ENCODE measurements at regions not wholly inside any gene's neighbourhood (a gene's known extent, or its start where the extent isn't known, plus 50 kb on each side); places are given as distances from the start of the nearest gene placed in this dataset.
"Not testable (repeated sequence)": the region's sequence is repeated elsewhere in the genome, so short reads cannot be mapped to it uniquely, and the experiment has no call there.

GRCh38 chr21:6049930-6050329 lies 4471.5 kb upstream of the TPTE start:
- H3K79me1 ChIP-seq (ENCODE audit: low read length); H3K79me2 ChIP-seq (ENCODE audit: control insufficient read depth, insufficient read depth, low read length, poor library complexity); DNase-seq; H3K36me3 ChIP-seq (ENCODE audit: control insufficient read depth in 1 of 2, insufficient read depth in 2 of 2, low read length in 2 of 2); H3K9ac ChIP-seq (ENCODE audit: low read length); H3K23ac ChIP-seq (ENCODE audit: low read length); H3K4me3 ChIP-seq (ENCODE audit: low read depth, low read length); H2BK120ac ChIP-seq (ENCODE audit: insufficient read depth, low read length, poor library complexity); H3K27me3 ChIP-seq (ENCODE audit: insufficient read depth, low read length); H2AFZ ChIP-seq (ENCODE audit: insufficient read depth, low read length, poor library complexity); H2AK5ac ChIP-seq (ENCODE audit: low read length); H2BK12ac ChIP-seq (ENCODE audit: low read length); H3K27ac ChIP-seq (ENCODE audit: low read depth, low read length); H2BK5ac ChIP-seq (ENCODE audit: low read depth, low read length, poor library complexity); H4K91ac ChIP-seq (ENCODE audit: low read depth, low read length); H3K18ac ChIP-seq (ENCODE audit: low read length); H3K9me3 ChIP-seq (ENCODE audit: insufficient read depth, low read depth, low read length); H3K4me1 ChIP-seq (ENCODE audit: control insufficient read depth in 1 of 2, insufficient read depth in 2 of 2, low read length in 2 of 2); H4K8ac ChIP-seq (ENCODE audit: low read depth, low read length); H4K12ac ChIP-seq (ENCODE audit: low read depth, low read length); H3K4ac ChIP-seq (ENCODE audit: low read depth, low read length); H3K14ac ChIP-seq (ENCODE audit: low read length); H3K4me2 ChIP-seq (ENCODE audit: low read length): not testable (repeated sequence)
- WGBS (ENCODE audit: extremely low coverage, insufficient coverage, insufficient read length), result no CpG with 5 or more reads among the region's 17 CpGs

DNA sequence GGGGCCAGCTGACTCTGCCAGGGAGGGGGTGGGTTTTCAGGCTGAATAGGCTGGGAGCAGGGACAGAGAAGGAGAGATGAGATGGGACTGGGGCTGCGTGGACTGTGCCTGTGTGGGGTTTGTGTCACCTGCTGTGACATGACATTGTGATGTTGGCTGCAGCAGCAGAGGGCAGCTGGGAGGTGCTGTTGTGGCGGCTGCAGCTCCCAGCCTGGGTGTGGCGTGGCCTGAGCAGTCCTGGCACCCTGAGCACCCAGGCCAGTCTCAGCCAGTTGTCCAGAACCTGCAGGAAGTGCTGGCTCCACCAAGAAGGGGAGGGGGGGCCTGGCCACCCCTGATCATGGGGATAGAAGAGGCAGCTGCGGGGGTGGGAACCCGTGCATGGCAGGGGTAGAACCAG lies 4469.3 kb upstream of the TPTE start:
- H3K14ac ChIP-seq (ENCODE audit: low read length); H3K9me3 ChIP-seq (ENCODE audit: insufficient read depth, low read depth, low read length); H3K9ac ChIP-seq (ENCODE audit: low read length); H3K79me1 ChIP-seq (ENCODE audit: low read length); H4K12ac ChIP-seq (ENCODE audit: low read depth, low read length); H4K8ac ChIP-seq (ENCODE audit: low read depth, low read length); H3K4ac ChIP-seq (ENCODE audit: low read depth, low read length); H3K23ac ChIP-seq (ENCODE audit: low read length); H3K4me2 ChIP-seq (ENCODE audit: low read length); H2BK12ac ChIP-seq (ENCODE audit: low read length); H3K36me3 ChIP-seq (ENCODE audit: control insufficient read depth in 1 of 2, insufficient read depth in 2 of 2, low read length in 2 of 2); H3K27me3 ChIP-seq (ENCODE audit: insufficient read depth, low read length); DNase-seq; H3K79me2 ChIP-seq (ENCODE audit: control insufficient read depth, insufficient read depth, low read length, poor library complexity); H3K4me3 ChIP-seq (ENCODE audit: low read depth, low read length); H2BK5ac ChIP-seq (ENCODE audit: low read depth, low read length, poor library complexity); H3K27ac ChIP-seq (ENCODE audit: low read depth, low read length); H2AFZ ChIP-seq (ENCODE audit: insufficient read depth, low read length, poor library complexity); H3K18ac ChIP-seq (ENCODE audit: low read length); H2AK5ac ChIP-seq (ENCODE audit: low read length); H2BK120ac ChIP-seq (ENCODE audit: insufficient read depth, low read length, poor library complexity); H4K91ac ChIP-seq (ENCODE audit: low read depth, low read length); H3K4me1 ChIP-seq (ENCODE audit: control insufficient read depth in 1 of 2, insufficient read depth in 2 of 2, low read length in 2 of 2): not testable (repeated sequence)
- no CpG with 5 or more reads among the region's 5 CpGs for WGBS (ENCODE audit: extremely low coverage, insufficient coverage, insufficient read length)

GRCh38 chr21:6053145-6053544 lies 4468.2 kb upstream of the TPTE start:
- DNase-seq; H2BK120ac ChIP-seq (ENCODE audit: insufficient read depth, low read length, poor library complexity); H3K27ac ChIP-seq (ENCODE audit: low read depth, low read length): not testable (repeated sequence)

DNA sequence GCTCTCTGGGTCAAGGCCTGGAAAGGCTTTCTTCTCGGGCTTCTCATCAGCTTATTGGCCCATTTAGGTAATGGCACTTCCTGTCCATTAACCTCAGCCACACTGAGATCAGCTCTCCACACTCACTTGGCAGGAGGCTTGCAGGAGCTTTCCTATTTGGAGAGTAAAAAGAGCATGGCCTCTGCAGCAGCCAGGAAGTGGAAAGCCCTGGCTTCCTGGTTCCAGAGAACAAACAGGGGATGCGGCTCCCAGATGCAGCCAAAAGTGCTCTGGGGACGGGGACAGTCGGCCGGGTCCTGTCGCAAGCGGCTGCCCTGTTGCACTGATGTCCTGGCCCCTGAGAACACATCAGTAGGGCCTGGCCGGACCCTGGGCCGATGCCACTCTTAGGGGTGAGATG lies 4462.4 kb upstream of the TPTE start:
- not testable (repeated sequence) for H3K79me2 ChIP-seq (ENCODE audit: control insufficient read depth, insufficient read depth, low read length, poor library complexity); H3K4me3 ChIP-seq (ENCODE audit: low read depth, low read length); H3K9me3 ChIP-seq (ENCODE audit: insufficient read depth, low read depth, low read length); H2BK5ac ChIP-seq (ENCODE audit: low read depth, low read length, poor library complexity); H2BK120ac ChIP-seq (ENCODE audit: insufficient read depth, low read length, poor library complexity); H3K27me3 ChIP-seq (ENCODE audit: insufficient read depth, low read length); DNase-seq; H2BK12ac ChIP-seq (ENCODE audit: low read length); H3K4me2 ChIP-seq (ENCODE audit: low read length); H3K36me3 ChIP-seq (ENCODE audit: control insufficient read depth in 1 of 2, insufficient read depth in 2 of 2, low read length in 2 of 2); H2AK5ac ChIP-seq (ENCODE audit: low read length); H3K18ac ChIP-seq (ENCODE audit: low read length); H3K23ac ChIP-seq (ENCODE audit: low read length); H3K4ac ChIP-seq (ENCODE audit: low read depth, low read length); H4K12ac ChIP-seq (ENCODE audit: low read depth, low read length); H3K79me1 ChIP-seq (ENCODE audit: low read length); H3K14ac ChIP-seq (ENCODE audit: low read length); H4K8ac ChIP-seq (ENCODE audit: low read depth, low read length); H3K27ac ChIP-seq (ENCODE audit: low read depth, low read length); H4K91ac ChIP-seq (ENCODE audit: low read depth, low read length); H3K4me1 ChIP-seq (ENCODE audit: control insufficient read depth in 1 of 2, insufficient read depth in 2 of 2, low read length in 2 of 2); H2AFZ ChIP-seq (ENCODE audit: insufficient read depth, low read length, poor library complexity); H3K9ac ChIP-seq (ENCODE audit: low read length)
- no CpG with 5 or more reads among the region's 9 CpGs for WGBS (ENCODE audit: extremely low coverage, insufficient coverage, insufficient read length)

More at GRCh38 chr21:6053145-6053544, 4468.2 kb upstream of the TPTE start:
- H2AK5ac ChIP-seq (ENCODE audit: low read length); H3K23ac ChIP-seq (ENCODE audit: low read length); H4K12ac ChIP-seq (ENCODE audit: low read depth, low read length); H3K4ac ChIP-seq (ENCODE audit: low read depth, low read length); H4K91ac ChIP-seq (ENCODE audit: low read depth, low read length); H3K4me1 ChIP-seq (ENCODE audit: control insufficient read depth in 1 of 2, insufficient read depth in 2 of 2, low read length in 2 of 2); H3K9ac ChIP-seq (ENCODE audit: low read length); H2AFZ ChIP-seq (ENCODE audit: insufficient read depth, low read length, poor library complexity); H4K8ac ChIP-seq (ENCODE audit: low read depth, low read length); H2BK5ac ChIP-seq (ENCODE audit: low read depth, low read length, poor library complexity); H3K18ac ChIP-seq (ENCODE audit: low read length); H3K79me2 ChIP-seq (ENCODE audit: control insufficient read depth, insufficient read depth, low read length, poor library complexity); H3K27me3 ChIP-seq (ENCODE audit: insufficient read depth, low read length); H3K36me3 ChIP-seq (ENCODE audit: control insufficient read depth in 1 of 2, insufficient read depth in 2 of 2, low read length in 2 of 2); H3K14ac ChIP-seq (ENCODE audit: low read length); H3K4me2 ChIP-seq (ENCODE audit: low read length); H2BK12ac ChIP-seq (ENCODE audit: low read length); H3K79me1 ChIP-seq (ENCODE audit: low read length); H3K9me3 ChIP-seq (ENCODE audit: insufficient read depth, low read depth, low read length); H3K4me3 ChIP-seq (ENCODE audit: low read depth, low read length): not testable (repeated sequence)
- WGBS (ENCODE audit: extremely low coverage, insufficient coverage, insufficient read length), result no CpG with 5 or more reads among the region's 25 CpGs

All from trophoblast cell (in vitro differentiated cells and primary cell).